ENCODE measurements at regions not wholly inside any gene's neighbourhood (a gene's known extent, or its start where the extent isn't known, plus 50 kb on each side); places are given as distances from the start of the nearest gene placed in this dataset.
"Not testable (repeated sequence)": the region's sequence is repeated elsewhere in the genome, so short reads cannot be mapped to it uniquely, and the experiment has no call there.

DNA sequence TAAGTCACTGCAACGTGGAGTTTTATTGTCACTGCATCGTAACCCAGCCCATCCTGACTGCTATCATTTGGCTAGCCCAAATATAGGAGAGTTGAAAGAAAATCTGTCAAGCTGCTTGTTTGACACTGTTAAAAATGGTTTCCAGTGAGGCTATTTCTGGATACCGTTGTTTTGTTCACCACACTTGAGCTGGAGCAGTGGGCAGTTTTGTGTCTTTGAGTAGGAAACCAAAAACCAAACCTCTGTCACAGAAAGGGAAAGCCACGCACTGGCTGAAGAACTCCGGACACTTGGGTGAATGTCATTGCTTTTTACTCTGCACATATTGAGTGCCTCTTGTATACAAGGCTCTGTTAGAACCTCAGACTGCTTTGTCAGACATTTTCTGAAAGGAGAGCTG lies 446.4 kb upstream of the CFAP20DC start:
- Histone ChIP-seq H3K4me3 (ENCODE audit: low read depth, low read length) (no peak overlapping the region), H3K36me3 (no peaks in the 10 kb centered on the region), H3K9me3 (ENCODE audit: severe bottlenecking) (no peaks in the 10 kb centered on the region), H3K27me3 (ENCODE audit: insufficient read depth, low read depth, severe bottlenecking) (no peaks in the 10 kb centered on the region), H3K27ac (no peak overlapping the region)
- TF ChIP-seq, protein P1, sequence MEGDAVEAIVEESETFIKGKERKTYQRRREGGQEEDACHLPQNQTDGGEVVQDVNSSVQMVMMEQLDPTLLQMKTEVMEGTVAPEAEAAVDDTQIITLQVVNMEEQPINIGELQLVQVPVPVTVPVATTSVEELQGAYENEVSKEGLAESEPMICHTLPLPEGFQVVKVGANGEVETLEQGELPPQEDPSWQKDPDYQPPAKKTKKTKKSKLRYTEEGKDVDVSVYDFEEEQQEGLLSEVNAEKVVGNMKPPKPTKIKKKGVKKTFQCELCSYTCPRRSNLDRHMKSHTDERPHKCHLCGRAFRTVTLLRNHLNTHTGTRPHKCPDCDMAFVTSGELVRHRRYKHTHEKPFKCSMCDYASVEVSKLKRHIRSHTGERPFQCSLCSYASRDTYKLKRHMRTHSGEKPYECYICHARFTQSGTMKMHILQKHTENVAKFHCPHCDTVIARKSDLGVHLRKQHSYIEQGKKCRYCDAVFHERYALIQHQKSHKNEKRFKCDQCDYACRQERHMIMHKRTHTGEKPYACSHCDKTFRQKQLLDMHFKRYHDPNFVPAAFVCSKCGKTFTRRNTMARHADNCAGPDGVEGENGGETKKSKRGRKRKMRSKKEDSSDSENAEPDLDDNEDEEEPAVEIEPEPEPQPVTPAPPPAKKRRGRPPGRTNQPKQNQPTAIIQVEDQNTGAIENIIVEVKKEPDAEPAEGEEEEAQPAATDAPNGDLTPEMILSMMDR (IDR thresholded peaks at IDR 0.05; ENCODE audit: low read depth, low read length), result no peak
- no peak for DNase-seq

DNA sequence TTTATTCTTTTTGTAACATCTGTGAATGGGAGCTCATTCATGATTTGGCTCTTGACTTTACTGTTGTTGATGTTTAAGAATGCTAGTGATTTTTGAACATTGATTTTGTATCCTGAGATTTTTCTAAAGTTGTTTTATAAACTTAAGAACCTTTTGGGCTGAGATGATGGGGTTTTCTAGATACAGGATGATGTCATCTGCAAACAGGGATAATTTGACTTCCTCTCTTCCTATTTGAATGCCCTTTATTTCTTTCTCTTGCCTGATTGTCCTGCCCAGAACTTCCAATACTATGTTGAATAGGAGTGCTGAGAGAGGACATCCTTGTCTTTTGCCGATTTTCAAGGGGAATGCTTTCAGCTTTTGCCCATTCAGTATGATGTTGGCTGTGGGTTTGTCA lies 445.1 kb upstream of the CFAP20DC start:
- not testable (repeated sequence) for DNase-seq; H3K4me3 ChIP-seq (ENCODE audit: low read depth, low read length); H3K27ac ChIP-seq; H3K27me3 ChIP-seq (ENCODE audit: insufficient read depth, low read depth, severe bottlenecking); H3K9me3 ChIP-seq (ENCODE audit: severe bottlenecking); H3K36me3 ChIP-seq

DNA sequence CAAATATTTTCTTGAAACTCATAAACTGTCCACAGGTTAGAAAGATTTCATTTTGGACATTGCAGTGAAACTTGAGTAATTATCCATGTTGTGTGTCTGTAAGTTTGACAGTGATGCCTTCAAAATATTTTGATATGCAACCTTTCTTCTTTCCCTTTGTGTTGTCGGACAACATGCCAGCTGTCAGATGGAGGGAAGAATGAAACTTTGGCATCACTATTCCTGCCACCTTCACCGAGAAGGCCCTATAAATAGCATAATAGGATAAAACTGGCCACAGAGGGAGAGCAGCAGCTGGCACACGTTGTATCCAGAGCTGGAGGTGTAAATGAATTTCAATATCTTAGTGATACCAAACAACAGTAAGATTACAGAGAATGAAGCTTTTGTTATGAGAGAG lies 436.7 kb upstream of the CFAP20DC start:
- H3K4me3 ChIP-seq (ENCODE audit: low read depth, low read length), result no peak overlapping the region
- H3K9me3 ChIP-seq (ENCODE audit: severe bottlenecking), result no peaks in the 10 kb centered on the region
- H3K27ac ChIP-seq, result no peak overlapping the region
- H3K36me3 ChIP-seq, result no peaks in the 10 kb centered on the region
- H3K27me3 ChIP-seq (ENCODE audit: insufficient read depth, low read depth, severe bottlenecking), result no peaks in the 10 kb centered on the region
- DNase-seq, result no peak
- TF ChIP-seq, protein P1 (IDR thresholded peaks at IDR 0.05; ENCODE audit: low read depth, low read length), result no peak

DNA sequence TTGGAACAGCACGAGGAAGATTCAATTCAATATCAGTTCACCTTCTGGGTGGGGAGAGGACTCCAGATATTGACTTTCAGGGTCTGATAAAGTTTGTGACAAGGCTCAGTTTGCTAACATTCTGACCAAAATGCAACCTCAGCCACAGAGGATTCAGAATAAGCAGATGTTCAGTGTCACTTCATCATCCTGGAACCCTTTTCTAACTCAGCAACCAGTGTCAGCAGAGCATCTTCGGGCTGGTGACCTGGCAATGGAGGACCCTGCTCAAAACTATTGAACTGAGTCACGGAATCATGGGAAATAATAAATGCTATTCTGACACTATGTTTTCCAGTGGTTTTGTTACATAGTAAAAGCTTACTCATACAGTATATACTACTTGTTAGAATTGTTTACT lies 433.4 kb upstream of the CFAP20DC start:
- TF ChIP-seq, protein P1 (IDR thresholded peaks at IDR 0.05; ENCODE audit: low read depth, low read length), result no peak
- Histone ChIP-seq H3K4me3 (ENCODE audit: low read depth, low read length) (no peak overlapping the region), H3K27ac (no peak overlapping the region), H3K27me3 (ENCODE audit: insufficient read depth, low read depth, severe bottlenecking) (no peaks in the 10 kb centered on the region), H3K9me3 (ENCODE audit: severe bottlenecking) (no peaks in the 10 kb centered on the region), H3K36me3 (no peaks in the 10 kb centered on the region)
- DNase-seq, result no peak

DNA sequence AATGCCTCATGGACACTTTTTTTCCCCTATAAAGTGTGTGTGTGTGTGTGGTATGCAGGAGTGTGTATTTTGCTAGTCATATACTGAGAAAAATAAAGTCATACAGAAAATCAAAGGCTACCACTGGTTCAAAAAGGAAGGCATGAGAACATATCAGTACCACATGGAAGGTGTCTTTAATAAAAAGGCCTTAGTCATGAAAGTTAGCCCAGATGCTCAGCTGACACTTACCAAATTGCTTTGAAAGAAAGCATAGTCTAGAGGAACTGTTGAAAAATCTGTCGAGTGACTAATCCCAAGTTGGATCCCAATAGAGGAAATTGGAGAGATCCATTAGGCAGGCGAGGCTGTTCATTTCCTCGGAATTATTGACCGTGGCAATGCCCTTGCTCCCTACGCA lies 432.9 kb upstream of the CFAP20DC start:
- no peaks in the 10 kb centered on the region for H3K36me3 ChIP-seq
- no peaks in the 10 kb centered on the region for H3K27me3 ChIP-seq (ENCODE audit: insufficient read depth, low read depth, severe bottlenecking)
- no peak overlapping the region for H3K4me3 ChIP-seq (ENCODE audit: low read depth, low read length)
- no peak for DNase-seq
- H3K9me3 ChIP-seq (ENCODE audit: severe bottlenecking), result no peaks in the 10 kb centered on the region
- H3K27ac ChIP-seq, result no peak overlapping the region
- TF ChIP-seq, protein P1 (IDR thresholded peaks at IDR 0.05; ENCODE audit: low read depth, low read length), result no peak

DNA sequence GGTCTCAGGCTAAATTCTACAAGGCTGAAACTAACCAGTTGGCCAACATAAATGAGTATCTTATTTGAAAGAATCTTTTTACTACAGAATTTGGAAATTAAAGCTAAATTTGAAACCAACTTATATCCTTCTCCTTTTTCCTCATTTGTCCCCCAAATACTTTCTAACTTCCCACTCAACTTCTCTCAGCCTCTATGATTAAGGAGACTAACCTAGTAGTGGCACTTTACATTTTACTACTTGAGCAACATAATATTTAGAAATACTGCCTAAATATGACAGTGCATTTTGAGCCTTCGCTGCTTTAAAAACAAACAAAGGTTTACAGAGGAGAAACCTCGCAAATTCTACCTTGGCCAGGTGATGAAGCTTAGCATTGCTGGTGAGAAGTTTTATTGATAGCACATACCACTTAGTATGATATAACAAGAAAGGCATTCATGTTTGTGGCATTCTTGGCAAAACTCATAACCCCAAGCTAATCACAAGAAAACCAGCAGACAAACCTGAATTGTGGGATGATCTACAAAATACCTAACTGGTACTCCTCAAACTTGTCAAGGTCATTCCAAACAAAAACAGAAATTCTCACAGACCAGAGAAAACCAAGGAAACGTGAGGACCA lies 432.1 kb upstream of the CFAP20DC start:
- no peak for DNase-seq
- H3K36me3 ChIP-seq, result no peaks in the 10 kb centered on the region
- TF ChIP-seq, protein P1 (IDR thresholded peaks at IDR 0.05; ENCODE audit: low read depth, low read length), result no peak
- no peaks in the 10 kb centered on the region for H3K27me3 ChIP-seq (ENCODE audit: insufficient read depth, low read depth, severe bottlenecking)
- H3K4me3 ChIP-seq (ENCODE audit: low read depth, low read length), result no peak overlapping the region
- H3K27ac ChIP-seq, result no peak overlapping the region
- H3K9me3 ChIP-seq (ENCODE audit: severe bottlenecking), result no peaks in the 10 kb centered on the region

Data from WERI-Rb-1 (cell line).